PFSK-1 (cell line): ENCODE measurements at regions not wholly inside any gene's neighbourhood (a gene's known extent, or its start where the extent isn't known, plus 50 kb on each side); places are given as distances from the start of the nearest gene placed in this dataset.

Experiments
- FOXP2 ChIP-seq: optimal IDR thresholded peaks from 2 replicates; pipeline ENCODE3; 2011; ENCODE audit warnings: borderline replicate concordance, control low read depth, inconsistent platforms; ENCODE audit not compliant: insufficient read depth; ENCODE audit errors: extremely low read length, extremely low read depth
- POLR2AphosphoS5 ChIP-seq: IDR thresholded peaks from 2 replicates; pipeline ENCODE4 v1.6.1; 2012; ENCODE audit warnings: low read depth, mild to moderate bottlenecking, control low read depth, low read length, moderate library complexity
- SIN3A ChIP-seq: IDR thresholded peaks from 2 replicates; pipeline ENCODE4 v1.6.1; 2012; ENCODE audit warnings: mild to moderate bottlenecking, low read length, moderate library complexity, borderline replicate concordance; ENCODE audit not compliant: insufficient read depth
- TAF1 ChIP-seq: IDR thresholded peaks from 2 replicates; pipeline ENCODE4 v1.6.1; 2012; ENCODE audit warnings: low read length, control low read depth, borderline replicate concordance; ENCODE audit not compliant: insufficient read depth
- TF ChIP-seq, protein P1 (sequence below), 2 experiments: IDR thresholded peaks; 2 replicates each; pipeline versions ENCODE4 v1.6.1 to v1.8.0; 2011 to 2012; ENCODE audit warnings: low read depth in 2 of 2, low read length in 2 of 2, control low read depth in 1 of 2, inconsistent platforms in 1 of 2, mild to moderate bottlenecking in 1 of 2, moderate library complexity in 1 of 2; ENCODE audit not compliant: insufficient read depth in 1 of 2

DNA sequence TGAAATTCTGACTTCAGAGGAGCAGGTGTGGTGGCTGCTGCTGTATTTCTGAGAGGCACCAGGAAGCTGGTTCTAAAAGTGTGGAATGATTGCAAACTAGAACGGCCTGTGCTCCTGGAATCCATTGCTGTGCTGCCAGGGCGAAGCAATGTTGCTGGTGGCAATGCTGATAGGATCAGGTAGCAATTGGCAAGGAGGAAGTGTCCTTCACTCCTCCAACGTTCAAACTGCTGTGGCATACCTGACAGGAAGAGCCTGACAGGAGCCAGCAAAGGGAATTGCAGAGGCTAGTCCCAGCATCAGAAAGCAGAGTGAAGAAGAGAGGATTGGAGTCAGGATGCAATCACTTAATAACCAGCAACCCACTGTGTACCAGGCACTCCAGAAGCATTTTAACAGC lies 118.2 kb downstream of the FAR1 start:
- no peak for TF ChIP-seq TAF1
- no peak for TF ChIP-seq POLR2AphosphoS5
- TF ChIP-seq SIN3A: no peak
- TF ChIP-seq, protein P1, sequence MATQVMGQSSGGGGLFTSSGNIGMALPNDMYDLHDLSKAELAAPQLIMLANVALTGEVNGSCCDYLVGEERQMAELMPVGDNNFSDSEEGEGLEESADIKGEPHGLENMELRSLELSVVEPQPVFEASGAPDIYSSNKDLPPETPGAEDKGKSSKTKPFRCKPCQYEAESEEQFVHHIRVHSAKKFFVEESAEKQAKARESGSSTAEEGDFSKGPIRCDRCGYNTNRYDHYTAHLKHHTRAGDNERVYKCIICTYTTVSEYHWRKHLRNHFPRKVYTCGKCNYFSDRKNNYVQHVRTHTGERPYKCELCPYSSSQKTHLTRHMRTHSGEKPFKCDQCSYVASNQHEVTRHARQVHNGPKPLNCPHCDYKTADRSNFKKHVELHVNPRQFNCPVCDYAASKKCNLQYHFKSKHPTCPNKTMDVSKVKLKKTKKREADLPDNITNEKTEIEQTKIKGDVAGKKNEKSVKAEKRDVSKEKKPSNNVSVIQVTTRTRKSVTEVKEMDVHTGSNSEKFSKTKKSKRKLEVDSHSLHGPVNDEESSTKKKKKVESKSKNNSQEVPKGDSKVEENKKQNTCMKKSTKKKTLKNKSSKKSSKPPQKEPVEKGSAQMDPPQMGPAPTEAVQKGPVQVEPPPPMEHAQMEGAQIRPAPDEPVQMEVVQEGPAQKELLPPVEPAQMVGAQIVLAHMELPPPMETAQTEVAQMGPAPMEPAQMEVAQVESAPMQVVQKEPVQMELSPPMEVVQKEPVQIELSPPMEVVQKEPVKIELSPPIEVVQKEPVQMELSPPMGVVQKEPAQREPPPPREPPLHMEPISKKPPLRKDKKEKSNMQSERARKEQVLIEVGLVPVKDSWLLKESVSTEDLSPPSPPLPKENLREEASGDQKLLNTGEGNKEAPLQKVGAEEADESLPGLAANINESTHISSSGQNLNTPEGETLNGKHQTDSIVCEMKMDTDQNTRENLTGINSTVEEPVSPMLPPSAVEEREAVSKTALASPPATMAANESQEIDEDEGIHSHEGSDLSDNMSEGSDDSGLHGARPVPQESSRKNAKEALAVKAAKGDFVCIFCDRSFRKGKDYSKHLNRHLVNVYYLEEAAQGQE (IDR thresholded peaks at IDR 0.05; ENCODE audit: insufficient read depth in 1 of 2, low read depth in 2 of 2, low read length in 2 of 2): no peak
- TF ChIP-seq FOXP2: no peak
